22Rv1 (cell line): ENCODE measurements at regions not wholly inside any gene's neighbourhood (a gene's known extent, or its start where the extent isn't known, plus 50 kb on each side); places are given as distances from the start of the nearest gene placed in this dataset.
A peak's percentile ranks its signal among the peaks of the same experiment; 100 is the strongest.

Experiments used
- H3K27ac ChIP-seq: fragments of 450-650 bp; 2 replicates; pipeline ENCODE4 v1.5.1; 2017
- ZFX ChIP-seq: fragments of 450-650 bp; IDR thresholded peaks from 2 replicates; pipeline ENCODE4 v1.6.1; 2017; ENCODE audit warnings: antibody characterized with exemption, borderline replicate concordance
- TF ChIP-seq, protein P1 (sequence below): fragments of 450-650 bp; IDR thresholded peaks from 2 replicates; pipeline ENCODE4 v1.5.1; 2017; ENCODE audit warnings: mild to moderate bottlenecking

DNA sequence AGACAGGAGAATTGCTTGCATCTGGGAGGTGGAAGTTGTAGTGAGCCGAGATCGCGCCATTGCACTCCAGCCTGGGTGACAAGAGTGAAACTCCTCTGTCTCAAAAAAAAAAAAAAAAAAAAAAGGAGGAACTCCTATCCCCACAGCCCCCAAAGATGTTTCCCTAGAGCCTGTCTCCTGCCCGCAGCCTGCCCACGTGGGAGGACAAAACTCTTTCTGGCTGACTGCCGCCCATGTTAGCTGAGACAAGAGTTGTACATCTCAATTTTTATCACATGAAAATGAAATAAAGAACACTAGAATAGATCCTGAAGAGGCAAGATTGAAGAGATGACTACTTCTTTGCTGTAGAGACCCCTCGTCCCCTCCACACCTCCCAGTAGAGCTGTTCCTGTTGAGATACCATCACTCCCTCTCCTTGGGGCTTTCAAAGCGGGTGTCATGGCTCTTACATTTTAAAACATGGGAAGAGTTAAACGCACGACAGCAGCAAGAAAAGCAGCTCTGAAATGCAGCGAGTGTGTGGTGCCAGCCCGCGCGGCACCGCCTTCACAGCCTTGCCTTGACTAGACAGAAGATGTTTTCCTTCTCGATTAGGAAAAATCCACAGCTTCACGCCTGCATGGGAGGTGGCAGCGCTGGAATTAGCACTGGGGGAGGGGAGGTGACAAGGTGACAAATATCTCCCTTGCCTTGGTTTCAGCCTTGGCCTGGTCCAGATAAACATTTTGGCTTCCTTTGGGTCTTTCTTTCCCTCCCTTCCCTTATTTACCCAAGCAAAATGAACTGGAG, 253.4 kb upstream of the CSF3R start:
- no peak overlapping the region for H3K27ac ChIP-seq
- TF ChIP-seq, protein P1, sequence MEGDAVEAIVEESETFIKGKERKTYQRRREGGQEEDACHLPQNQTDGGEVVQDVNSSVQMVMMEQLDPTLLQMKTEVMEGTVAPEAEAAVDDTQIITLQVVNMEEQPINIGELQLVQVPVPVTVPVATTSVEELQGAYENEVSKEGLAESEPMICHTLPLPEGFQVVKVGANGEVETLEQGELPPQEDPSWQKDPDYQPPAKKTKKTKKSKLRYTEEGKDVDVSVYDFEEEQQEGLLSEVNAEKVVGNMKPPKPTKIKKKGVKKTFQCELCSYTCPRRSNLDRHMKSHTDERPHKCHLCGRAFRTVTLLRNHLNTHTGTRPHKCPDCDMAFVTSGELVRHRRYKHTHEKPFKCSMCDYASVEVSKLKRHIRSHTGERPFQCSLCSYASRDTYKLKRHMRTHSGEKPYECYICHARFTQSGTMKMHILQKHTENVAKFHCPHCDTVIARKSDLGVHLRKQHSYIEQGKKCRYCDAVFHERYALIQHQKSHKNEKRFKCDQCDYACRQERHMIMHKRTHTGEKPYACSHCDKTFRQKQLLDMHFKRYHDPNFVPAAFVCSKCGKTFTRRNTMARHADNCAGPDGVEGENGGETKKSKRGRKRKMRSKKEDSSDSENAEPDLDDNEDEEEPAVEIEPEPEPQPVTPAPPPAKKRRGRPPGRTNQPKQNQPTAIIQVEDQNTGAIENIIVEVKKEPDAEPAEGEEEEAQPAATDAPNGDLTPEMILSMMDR = no peak
- no peak for TF ChIP-seq ZFX

DNA sequence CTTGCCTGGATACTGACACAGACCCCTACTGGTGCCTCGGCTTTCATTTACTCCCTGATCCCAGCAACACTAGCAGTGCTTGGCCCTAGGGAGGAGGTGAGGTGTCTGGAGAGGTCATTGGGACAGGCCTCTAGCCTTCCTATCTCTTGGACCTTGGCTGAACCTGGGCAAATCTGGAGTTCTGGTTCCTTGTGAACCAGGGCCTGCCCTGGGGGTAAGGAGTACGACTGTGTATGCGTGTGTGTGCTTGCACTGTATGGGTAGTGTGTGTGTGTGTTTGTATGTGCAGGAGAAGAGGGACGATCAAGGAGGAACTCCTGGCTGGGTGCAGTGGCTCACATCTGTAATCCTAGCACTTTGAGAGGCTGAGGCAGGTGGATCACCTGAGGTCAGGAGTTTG, 252.7 kb upstream of the CSF3R start:
- no peak overlapping the region for H3K27ac ChIP-seq
- TF ChIP-seq, protein P1 = no peak
- no peak for TF ChIP-seq ZFX

DNA sequence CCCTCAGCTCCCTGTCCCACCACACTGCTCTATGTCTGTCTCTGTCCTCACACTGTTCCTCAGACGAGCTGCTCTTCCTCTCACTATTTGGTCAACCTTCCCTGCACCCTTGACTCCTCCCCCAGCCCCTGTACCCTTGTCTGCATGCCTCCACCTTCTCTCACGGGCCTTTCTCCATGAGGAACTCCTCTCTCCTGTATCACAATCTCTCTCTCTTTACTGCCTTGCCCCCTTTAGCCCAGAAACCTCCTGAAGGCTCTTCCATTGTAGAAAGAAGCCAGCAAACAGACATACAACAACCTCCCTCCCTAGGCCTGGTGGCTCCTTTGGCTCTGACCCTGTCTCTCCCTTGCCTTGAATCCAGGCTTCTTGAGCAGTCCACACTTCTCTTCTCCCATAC, 251.6 kb upstream of the CSF3R start:
- TF ChIP-seq, protein P1 = no peak
- TF ChIP-seq ZFX = no peak
- no peak overlapping the region for H3K27ac ChIP-seq

DNA sequence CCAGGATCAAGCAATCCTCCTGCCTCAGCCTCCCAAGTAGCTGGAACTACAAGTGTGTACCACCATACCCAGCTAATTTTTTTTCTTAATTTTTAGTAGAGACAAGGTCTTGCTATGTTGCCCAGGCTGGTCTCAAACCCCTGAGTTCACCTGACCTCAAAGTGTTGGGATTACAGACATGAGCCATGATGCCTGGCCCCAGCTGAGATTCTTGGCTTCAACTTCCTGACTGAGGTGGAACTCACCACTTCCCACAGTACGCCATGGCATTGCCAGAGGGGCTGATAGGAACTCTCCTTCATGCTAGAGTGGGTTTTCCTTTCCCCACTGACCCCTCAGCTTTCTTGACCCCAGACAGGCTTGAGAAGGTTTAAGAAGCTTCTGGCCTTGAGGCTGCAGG, 251.0 kb upstream of the CSF3R start:
- TF ChIP-seq, protein P1 = no peak
- TF ChIP-seq ZFX = no peak
- H3K27ac ChIP-seq = no peak overlapping the region

DNA sequence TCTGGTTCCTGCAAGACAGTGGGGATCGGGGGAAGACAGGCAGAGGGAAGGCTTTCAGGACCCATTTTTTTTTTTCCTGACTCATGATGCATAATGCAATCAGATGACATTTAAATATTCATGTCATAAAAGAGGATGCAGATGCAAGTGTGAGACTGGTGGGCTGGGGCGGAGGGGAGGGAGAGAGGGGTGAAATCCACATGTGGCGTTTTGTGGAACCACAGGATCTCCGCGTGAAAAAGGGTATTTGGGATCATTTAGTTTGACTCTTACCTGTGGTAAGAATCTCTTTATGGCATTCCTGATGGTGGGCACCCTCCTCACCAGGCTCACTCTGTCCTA, 249.3 kb upstream of the CSF3R start:
- TF ChIP-seq ZFX = no peak
- TF ChIP-seq, protein P1 = no peak; the same call in 1 of the 2 replicates

DNA sequence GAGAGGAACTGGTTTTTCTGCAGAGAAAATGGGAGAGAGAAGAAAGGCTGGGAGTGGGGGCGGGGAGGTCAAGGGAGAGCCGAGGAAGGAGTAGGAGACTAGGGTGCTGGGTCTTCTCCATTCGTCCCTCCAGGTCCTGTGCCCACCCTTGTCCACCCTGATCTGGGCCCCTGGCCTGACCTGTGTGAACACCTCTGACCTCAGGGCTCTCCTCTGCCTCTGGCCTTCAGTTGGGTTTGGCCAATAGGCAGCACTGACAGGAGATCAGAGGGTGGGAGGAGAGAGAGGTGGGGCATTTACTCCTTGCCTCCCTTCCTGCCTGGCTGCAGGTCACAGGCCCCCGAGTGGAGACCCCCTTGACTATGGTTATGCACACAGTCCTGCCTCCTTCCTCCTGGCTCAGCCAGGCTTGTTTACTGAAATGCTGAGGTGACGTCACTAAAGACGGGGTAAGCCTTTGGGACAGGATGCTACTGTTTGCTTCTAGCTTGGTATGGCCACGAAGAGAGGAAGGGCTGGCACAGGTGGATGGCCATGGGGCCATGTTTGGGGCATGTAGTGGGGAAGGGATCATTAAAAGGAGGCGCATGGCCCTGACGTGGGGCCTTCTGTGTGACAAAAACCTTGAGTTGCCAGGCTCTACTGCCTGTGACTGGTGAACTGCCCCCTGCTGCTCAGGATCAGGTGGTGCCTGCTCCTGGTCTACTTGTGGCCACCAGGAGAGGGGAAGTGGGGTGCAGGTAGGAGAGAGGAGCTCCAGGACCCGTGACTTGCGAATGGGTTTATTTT, 248.7 kb upstream of the CSF3R start:
- no peak for TF ChIP-seq ZFX
- TF ChIP-seq, protein P1 = peak; percentile 24
- H3K27ac ChIP-seq = no peak overlapping the region

More for the DNA sequence above, 249.3 kb upstream of the CSF3R start:
- H3K27ac ChIP-seq = no peak overlapping the region

DNA sequence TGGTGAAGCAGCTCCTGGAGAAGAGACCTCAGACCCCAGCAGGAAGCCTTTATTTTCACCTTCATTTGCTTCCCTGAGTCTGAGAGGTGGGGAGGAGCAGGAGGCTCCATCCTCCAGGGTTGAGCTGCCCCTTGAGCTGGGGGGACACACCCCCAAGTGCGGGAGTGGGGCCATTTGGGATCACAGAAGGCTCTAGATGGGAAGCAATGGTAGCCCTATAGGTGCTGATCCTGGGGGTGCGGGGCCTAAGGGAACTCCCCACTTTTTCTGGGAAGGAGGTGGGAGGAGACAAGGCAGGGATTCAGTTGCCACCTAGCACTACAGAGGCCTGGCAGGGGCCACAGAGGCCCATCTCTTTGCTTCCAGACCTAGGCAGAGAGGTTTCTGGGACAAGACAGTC, 247.9 kb upstream of the CSF3R start:
- H3K27ac ChIP-seq = no peak overlapping the region
- TF ChIP-seq, protein P1 = no peak
- no peak for TF ChIP-seq ZFX
